Ovary (tissue), 7 donors: ENCODE measurements at regions not wholly inside any gene's neighbourhood (a gene's known extent, or its start where the extent isn't known, plus 50 kb on each side); places are given as distances from the start of the nearest gene placed in this dataset.

Experiments used
- DNase-seq, 5 donors: peaks; one replicate each; pipeline ENCODE4 v3.0.0-alpha.2; 2019 to 2020
- H3K27ac ChIP-seq, 2 donors: fragments of 200-600 bp; one replicate each; pipeline versions ENCODE4 v1.5.1 to v1.8.0; 2019 to 2022
- H3K27me3 ChIP-seq: fragments of 200-600 bp; one replicate; pipeline ENCODE4 v1.8.0; 2022
- H3K36me3 ChIP-seq: fragments of 200-600 bp; sonication (generic); one replicate; pipeline ENCODE4 v1.5.1; 2019
- H3K4me1 ChIP-seq: one replicate; pipeline ENCODE4 v1.8.1; 2013; ENCODE audit warnings: mild to moderate bottlenecking, moderate library complexity; ENCODE audit not compliant: insufficient read depth
- H3K4me3 ChIP-seq: fragments of 200-600 bp; sonication (generic); one replicate; pipeline ENCODE4 v1.5.1; 2017
- H3K9me3 ChIP-seq, 2 donors: fragments of 200-600 bp in 1 of 2; sonication (generic) in 1 of 2; one replicate each; pipeline versions ENCODE4 v1.5.1 to v1.8.1; 2013 to 2019; ENCODE audit warnings: mild to moderate bottlenecking in 1 of 2, moderate library complexity in 1 of 2
- EP300 ChIP-seq: sonication (generic); formaldehyde crosslinking; IDR thresholded peaks from one replicate; pipeline ENCODE4 v1.6.1; 2017; ENCODE audit warnings: antibody characterized with exemption
- POLR2A ChIP-seq: fragments of 450-650 bp; IDR thresholded peaks from one replicate; pipeline ENCODE4 v1.6.1; 2017; ENCODE audit warnings: antibody characterized with exemption, mild to moderate bottlenecking, moderate library complexity
- WGBS, 3 donors: extraction: QIAGEN DNeasy Blood & Tissue Kit in 1 of 3; methylation state at CpG; one replicate each; pipeline versions ENCODE4 v1.1.5 to v1.1.7; 2013 to 2017; 5-methylcytosine and 5-hydroxymethylcytosine counted together
- intact Hi-C, 4 donors: fragments of 100-400 bp; cut with DNase I; formaldehyde crosslinking; loops; one replicate each; pipeline versions ENCODE4 v1.11.0 to v1.15.1; 2022 to 2023
- TF ChIP-seq, protein P1 (sequence below), 3 donors: fragments of 450-650 bp in 2 of 3; fragments of 200-600 bp in 1 of 3; IDR thresholded peaks; one replicate each; pipeline versions ENCODE4 v1.5.1 to v1.8.0; 2016 to 2022; ENCODE audit warnings: antibody characterized with exemption in 3 of 3, mild to moderate bottlenecking in 1 of 3
- donor health status: DM: no; HTN: no; CAD: no; lungs with moderate emphysema.
- donor health status: DM: no; HTN: no; CAD: no.
- donor health status: Bipolar disorder and iron deficiency.
- donor health status: DM: no; HTN: no; CAD: no.
- donor health status: DM: yes; HTN: yes; CAD: no.

DNA sequence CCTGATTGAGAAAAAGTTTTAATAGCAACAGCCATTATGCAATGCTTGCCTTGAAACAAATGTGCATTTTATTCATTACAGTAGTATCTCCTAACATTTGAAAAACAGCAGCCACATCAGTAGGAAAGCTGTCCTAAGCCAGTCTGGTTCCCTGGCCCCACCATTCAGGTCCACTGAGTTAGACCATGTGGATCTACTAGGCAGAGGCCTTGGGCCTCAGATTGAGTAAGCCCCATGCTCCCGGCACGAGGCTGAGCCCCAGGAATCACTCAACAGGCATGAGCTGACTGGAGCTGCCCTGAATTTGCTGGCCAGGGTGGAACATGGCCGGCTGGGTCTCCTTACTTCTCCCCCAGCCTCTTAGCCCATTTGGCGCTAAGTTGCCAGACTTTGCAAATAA is 103.4 kb downstream of the ZFP36L2 start:
- no peaks in the 10 kb centered on the region for H3K27me3 ChIP-seq
- no peak overlapping the region for H3K4me3 ChIP-seq
- TF ChIP-seq POLR2A (no peak), EP300 (no peak)
- TF ChIP-seq, protein P1, sequence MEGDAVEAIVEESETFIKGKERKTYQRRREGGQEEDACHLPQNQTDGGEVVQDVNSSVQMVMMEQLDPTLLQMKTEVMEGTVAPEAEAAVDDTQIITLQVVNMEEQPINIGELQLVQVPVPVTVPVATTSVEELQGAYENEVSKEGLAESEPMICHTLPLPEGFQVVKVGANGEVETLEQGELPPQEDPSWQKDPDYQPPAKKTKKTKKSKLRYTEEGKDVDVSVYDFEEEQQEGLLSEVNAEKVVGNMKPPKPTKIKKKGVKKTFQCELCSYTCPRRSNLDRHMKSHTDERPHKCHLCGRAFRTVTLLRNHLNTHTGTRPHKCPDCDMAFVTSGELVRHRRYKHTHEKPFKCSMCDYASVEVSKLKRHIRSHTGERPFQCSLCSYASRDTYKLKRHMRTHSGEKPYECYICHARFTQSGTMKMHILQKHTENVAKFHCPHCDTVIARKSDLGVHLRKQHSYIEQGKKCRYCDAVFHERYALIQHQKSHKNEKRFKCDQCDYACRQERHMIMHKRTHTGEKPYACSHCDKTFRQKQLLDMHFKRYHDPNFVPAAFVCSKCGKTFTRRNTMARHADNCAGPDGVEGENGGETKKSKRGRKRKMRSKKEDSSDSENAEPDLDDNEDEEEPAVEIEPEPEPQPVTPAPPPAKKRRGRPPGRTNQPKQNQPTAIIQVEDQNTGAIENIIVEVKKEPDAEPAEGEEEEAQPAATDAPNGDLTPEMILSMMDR (IDR thresholded peaks at IDR 0.05) = no peak
- peak in 1 of 5 donors; percentile 7 for DNase-seq
- no peaks in the 10 kb centered on the region for H3K9me3 ChIP-seq
- no peak overlapping the region for H3K27ac ChIP-seq
- 82 to 89% (median 85%) methylated on average over 4 of the region's 4 CpGs for WGBS, 3 donors
- no peaks in the 10 kb centered on the region for H3K36me3 ChIP-seq
- H3K4me1 ChIP-seq = no peaks in the 10 kb centered on the region
- intact Hi-C loops = no loop called here

DNA sequence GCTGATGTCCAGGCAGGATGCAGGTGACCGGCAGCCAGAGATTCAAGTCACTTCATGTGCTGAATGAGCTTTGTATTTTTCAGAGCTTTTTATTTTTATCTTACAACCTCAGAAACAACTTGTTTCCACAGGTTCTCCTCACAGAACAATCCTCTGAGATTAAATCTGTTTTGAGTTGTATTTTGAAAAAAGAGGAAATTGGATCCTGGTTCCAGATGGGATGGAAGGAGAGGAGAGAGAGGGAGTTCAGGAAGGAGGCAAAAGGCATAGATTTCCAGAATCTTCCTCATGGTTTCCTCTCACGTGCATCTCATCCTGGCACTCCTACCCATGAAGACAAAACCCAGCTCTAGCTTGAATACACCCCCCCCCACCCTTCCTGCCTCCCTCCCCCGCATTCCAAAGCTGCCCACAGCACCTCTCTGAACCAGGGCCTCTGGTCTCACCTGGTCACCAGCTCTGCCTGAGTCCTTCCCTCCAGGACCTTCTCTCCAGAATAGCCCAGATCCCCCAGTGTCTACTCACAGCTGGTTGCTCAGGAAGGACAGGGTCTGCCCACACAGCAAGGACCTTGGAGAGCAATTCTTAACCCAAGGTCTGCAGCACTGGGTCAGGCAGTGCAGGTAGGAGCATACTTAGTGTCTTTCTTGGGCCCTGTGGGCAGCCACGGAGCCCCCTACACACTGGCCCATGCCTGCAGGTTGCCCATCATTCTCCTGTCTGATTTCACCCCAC is 104.7 kb downstream of the ZFP36L2 start:
- TF ChIP-seq POLR2A = no peak
- no peak for TF ChIP-seq EP300
- TF ChIP-seq, protein P1 (IDR thresholded peaks at IDR 0.05) = no peak
- WGBS, 3 donors = 83 to 86% (median 84%) methylated on average over 4 of the region's 4 CpGs
- Histone ChIP-seq H3K36me3 (no peaks in the 10 kb centered on the region), H3K4me3 (no peak overlapping the region), H3K4me1 (no peaks in the 10 kb centered on the region), H3K27me3 (no peaks in the 10 kb centered on the region), H3K9me3 (no peaks in the 10 kb centered on the region), H3K27ac (no peak overlapping the region)
- intact Hi-C loops = no loop called here
- DNase-seq = peak in 1 of 5 donors; percentile 6

GRCh38 chr2:43119303-43119702 is 107.1 kb downstream of the ZFP36L2 start:
- intact Hi-C loops = no loop called here
- no peak for DNase-seq
- Histone ChIP-seq H3K9me3 (no peaks in the 10 kb centered on the region), H3K4me3 (no peak overlapping the region), H3K36me3 (no peaks in the 10 kb centered on the region), H3K27me3 (no peaks in the 10 kb centered on the region), H3K4me1 (no peaks in the 10 kb centered on the region), H3K27ac (no peak overlapping the region)
- TF ChIP-seq EP300 (no peak), POLR2A (no peak)
- 95 to 100% (median 100%) methylated on average over 1 of the region's 1 CpG for WGBS, 3 donors

- intact Hi-C loops = no loop called here
- Histone ChIP-seq H3K9me3 (no peaks in the 10 kb centered on the region), H3K4me1 (no peaks in the 10 kb centered on the region), H3K27ac (no peak overlapping the region), H3K36me3 (no peaks in the 10 kb centered on the region), H3K4me3 (no peak overlapping the region), H3K27me3 (no peaks in the 10 kb centered on the region)
- WGBS, 3 donors = 32 to 38% (median 35%) methylated on average over 2 of the region's 2 CpGs
- DNase-seq = no peak
- TF ChIP-seq, protein P1 (IDR thresholded peaks at IDR 0.05) = no peak
- no peak for TF ChIP-seq EP300
- no peak for TF ChIP-seq POLR2A
Measured at GRCh38 chr2:43117521-43118143, 108.8 kb downstream of the ZFP36L2 start.

- 92 to 95% (median 93%) methylated on average over 3 of the region's 3 CpGs for WGBS, 3 donors
- intact Hi-C loops = no loop called here
- Histone ChIP-seq H3K4me1 (no peaks in the 10 kb centered on the region), H3K27ac (no peak overlapping the region), H3K27me3 (no peaks in the 10 kb centered on the region), H3K36me3 (no peaks in the 10 kb centered on the region), H3K4me3 (no peak overlapping the region), H3K9me3 (no peaks in the 10 kb centered on the region)
- TF ChIP-seq EP300 = no peak
- TF ChIP-seq, protein P1 (IDR thresholded peaks at IDR 0.05) = no peak
- no peak for TF ChIP-seq POLR2A
- no peak for DNase-seq
Measured at GRCh38 chr2:43116988-43117387, 109.4 kb downstream of the ZFP36L2 start.
